ENCODE measurements at regions not wholly inside any gene's neighbourhood (a gene's known extent, or its start where the extent isn't known, plus 50 kb on each side); places are given as distances from the start of the nearest gene placed in this dataset.

DNA sequence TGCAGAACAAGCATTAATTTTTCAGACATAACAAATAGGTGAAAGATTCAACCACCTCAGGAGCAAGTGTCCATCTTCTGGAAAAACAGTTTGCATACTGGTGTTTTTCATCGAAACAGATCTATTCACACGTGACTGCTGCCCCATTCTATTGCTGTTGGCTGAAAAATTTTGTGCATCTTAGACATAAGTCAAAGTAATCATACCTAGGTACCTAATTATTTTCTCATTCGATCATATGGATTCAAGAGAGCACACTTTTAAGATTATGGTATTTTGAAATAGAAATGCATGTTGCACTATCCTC lies 72.9 kb upstream of the CDH6 start:
- TF ChIP-seq, protein P1, sequence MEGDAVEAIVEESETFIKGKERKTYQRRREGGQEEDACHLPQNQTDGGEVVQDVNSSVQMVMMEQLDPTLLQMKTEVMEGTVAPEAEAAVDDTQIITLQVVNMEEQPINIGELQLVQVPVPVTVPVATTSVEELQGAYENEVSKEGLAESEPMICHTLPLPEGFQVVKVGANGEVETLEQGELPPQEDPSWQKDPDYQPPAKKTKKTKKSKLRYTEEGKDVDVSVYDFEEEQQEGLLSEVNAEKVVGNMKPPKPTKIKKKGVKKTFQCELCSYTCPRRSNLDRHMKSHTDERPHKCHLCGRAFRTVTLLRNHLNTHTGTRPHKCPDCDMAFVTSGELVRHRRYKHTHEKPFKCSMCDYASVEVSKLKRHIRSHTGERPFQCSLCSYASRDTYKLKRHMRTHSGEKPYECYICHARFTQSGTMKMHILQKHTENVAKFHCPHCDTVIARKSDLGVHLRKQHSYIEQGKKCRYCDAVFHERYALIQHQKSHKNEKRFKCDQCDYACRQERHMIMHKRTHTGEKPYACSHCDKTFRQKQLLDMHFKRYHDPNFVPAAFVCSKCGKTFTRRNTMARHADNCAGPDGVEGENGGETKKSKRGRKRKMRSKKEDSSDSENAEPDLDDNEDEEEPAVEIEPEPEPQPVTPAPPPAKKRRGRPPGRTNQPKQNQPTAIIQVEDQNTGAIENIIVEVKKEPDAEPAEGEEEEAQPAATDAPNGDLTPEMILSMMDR (IDR thresholded peaks at IDR 0.05): no peak
- TF ChIP-seq POLR2A (IDR thresholded peaks at IDR 0.05): no peak

Data from testis (tissue), 2 donors.